B cell (primary cell): ENCODE measurements at regions not wholly inside any gene's neighbourhood (a gene's known extent, or its start where the extent isn't known, plus 50 kb on each side); places are given as distances from the start of the nearest gene placed in this dataset. TPM values are rescaled to one million over a fixed set of nuclear protein-coding genes. Genes with fewer than 3 reads are reported as not detected.

ENCODE experiments used
- ATAC-seq: fragments of 200-7000 bp; cut with Tn5 transposase; one replicate; pipeline ENCODE4 v1.10.0; 2021; ENCODE audit warnings: low read depth, mild to moderate bottlenecking, moderate number of reproducible peaks, moderate library complexity
- CTCF ChIA-PET: fragments of 350-600 bp; sonication (Branson Sonifier 250); formaldehyde crosslinking; loops from one replicate; lab custom pipeline; 2021; ENCODE audit warnings: antibody characterized with exemption, inconsistent platforms; lab: Charles Lee
- POLR2A ChIA-PET: fragments of 350-600 bp; sonication (Branson Sonifier 250); formaldehyde crosslinking; loops from one replicate; lab custom pipeline; 2021; ENCODE audit warnings: antibody characterized with exemption; lab: Charles Lee
- DNase-seq: peaks from one replicate; pipeline ENCODE4 v3.0.0; 2013
- H2AFZ ChIP-seq: 2 replicates; pipeline ENCODE4 v1.6.1; 2012; ENCODE audit warnings: mild to moderate bottlenecking, low read depth, low read length; ENCODE audit not compliant: insufficient read depth, poor library complexity, severe bottlenecking
- H3K27ac ChIP-seq, 2 donors: 1 replicate in 1 of 2; 2 replicates in 1 of 2; pipeline ENCODE4 v1.5.1; 2012 to 2013; ENCODE audit warnings: low read length in 2 of 2, mild to moderate bottlenecking in 2 of 2, moderate library complexity in 1 of 2
- H3K27me3 ChIP-seq, 4 experiments: fragments of 200-600 bp in 1 of 4; sonication (generic) in 1 of 4; replicated peaks in 1 of 4; 1 replicate in 2 of 4; 2 replicates in 2 of 4; pipeline versions ENCODE4 v1.6.1 to v1.7.0; 2013 to 2016; ENCODE audit warnings: low read length in 3 of 4, mild to moderate bottlenecking in 2 of 4, mixed read lengths in 1 of 4, moderate library complexity in 1 of 4; ENCODE audit not compliant: insufficient read depth in 4 of 4, control insufficient read depth in 3 of 4; ENCODE audit errors: control extremely low read depth in 1 of 4
- H3K36me3 ChIP-seq, 2 experiments: replicated peaks in 1 of 2; 1 replicate in 1 of 2; 2 replicates in 1 of 2; pipeline versions ENCODE4 v1.6.1 to v1.7.1; 2013; ENCODE audit warnings: low read length in 1 of 2; ENCODE audit not compliant: insufficient read depth in 2 of 2, control insufficient read depth in 1 of 2; ENCODE audit errors: control extremely low read depth in 1 of 2, extremely low read depth in 1 of 2
- H3K4me1 ChIP-seq, 2 donors: fragments of 200-600 bp in 1 of 2; sonication (generic) in 1 of 2; 1 replicate in 1 of 2; 2 replicates in 1 of 2; pipeline versions ENCODE4 v1.5.1 to v1.6.1; 2013 to 2017; ENCODE audit warnings: low read length in 2 of 2; ENCODE audit not compliant: control insufficient read depth in 2 of 2, insufficient read depth in 2 of 2
- H3K4me2 ChIP-seq: replicated peaks from 2 replicates; pipeline ENCODE3; 2012; ENCODE audit warnings: mild to moderate bottlenecking, low read depth, low read length; ENCODE audit not compliant: poor library complexity, severe bottlenecking
- H3K4me3 ChIP-seq, 5 experiments: fragments of 200-600 bp in 1 of 5; sonication (generic) in 1 of 5; 1 replicate in 3 of 5; 2 replicates in 2 of 5; pipeline versions ENCODE4 v1.5.1 to v1.7.0; 2011 to 2016; ENCODE audit warnings: low read length in 4 of 5, mild to moderate bottlenecking in 4 of 5, low read depth in 2 of 5, control low read depth in 1 of 5, moderate library complexity in 1 of 5; ENCODE audit not compliant: insufficient read depth in 1 of 5; ENCODE audit errors: control extremely low read depth in 1 of 5, extremely low read depth in 1 of 5
- H3K79me2 ChIP-seq: fragments of 200-600 bp; sonication (generic); one replicate; pipeline ENCODE4 v1.6.0; 2016; ENCODE audit warnings: low read length; ENCODE audit not compliant: control insufficient read depth, insufficient read depth
- H3K9ac ChIP-seq: fragments of 200-600 bp; sonication (generic); 2 replicates; pipeline ENCODE4 v1.6.1; 2017; ENCODE audit warnings: mild to moderate bottlenecking, low read length, moderate library complexity
- H3K9me3 ChIP-seq, 3 donors: one replicate each; pipeline versions ENCODE4 v1.6.1 to v1.7.1; 2013; ENCODE audit warnings: low read length in 2 of 3; ENCODE audit not compliant: control insufficient read depth in 2 of 3, insufficient read depth in 1 of 3; ENCODE audit errors: control extremely low read depth in 1 of 3
- H4K20me1 ChIP-seq: 2 replicates; pipeline ENCODE4 v1.6.0; 2012; ENCODE audit warnings: mild to moderate bottlenecking, low read length; ENCODE audit not compliant: insufficient read depth, control insufficient read depth, poor library complexity, severe bottlenecking
- H3K27ac Mint-ChIP-seq: one replicate; pipeline ENCODE4 v1.8.0; 2021; ENCODE audit warnings: mixed read lengths
- H3K27me3 Mint-ChIP-seq: one replicate; pipeline ENCODE4 v1.8.0; 2021; ENCODE audit warnings: mixed read lengths
- H3K4me1 Mint-ChIP-seq: one replicate; pipeline ENCODE4 v1.8.0; 2021; ENCODE audit warnings: mixed read lengths
- H3K4me3 Mint-ChIP-seq: one replicate; pipeline ENCODE4 v1.8.0; 2021; ENCODE audit warnings: mixed read lengths
- H3K9me3 Mint-ChIP-seq: one replicate; pipeline ENCODE4 v1.8.0; 2022; ENCODE audit warnings: mixed read lengths; ENCODE audit not compliant: insufficient read depth
- EZH2 ChIP-seq: IDR thresholded peaks from 2 replicates; pipeline ENCODE4 v1.6.1; 2012; ENCODE audit warnings: borderline replicate concordance, low read depth, mild to moderate bottlenecking, moderate library complexity, low read length; ENCODE audit not compliant: insufficient read depth, poor library complexity, severe bottlenecking
- WGBS: methylation state at CpG from one replicate; pipeline ENCODE4 v1.1.5; 2013; ENCODE audit warnings: missing lambda C conversion rate; ENCODE audit not compliant: insufficient coverage; 5-methylcytosine and 5-hydroxymethylcytosine counted together
- intact Hi-C: fragments of 100-400 bp; cut with micrococcal nuclease; formaldehyde crosslinking; loops from one replicate; pipeline ENCODE4 v1.10.0; 2022
- small RNA-seq: library from RNA; depleted of rRNA; stranded (forward); fragments of <200 nt; gene quantifications from one replicate; pipeline ENCODE3, GENCODE V24; 2012; ENCODE audit warnings: low replicate concordance, low read depth; ENCODE audit not compliant: insufficient read length
- TF ChIP-seq, protein P1 (sequence below): fragments of 200-600 bp; IDR thresholded peaks from one replicate; pipeline ENCODE4 v1.8.0; 2022; ENCODE audit warnings: antibody characterized with exemption, mild to moderate bottlenecking

DNA sequence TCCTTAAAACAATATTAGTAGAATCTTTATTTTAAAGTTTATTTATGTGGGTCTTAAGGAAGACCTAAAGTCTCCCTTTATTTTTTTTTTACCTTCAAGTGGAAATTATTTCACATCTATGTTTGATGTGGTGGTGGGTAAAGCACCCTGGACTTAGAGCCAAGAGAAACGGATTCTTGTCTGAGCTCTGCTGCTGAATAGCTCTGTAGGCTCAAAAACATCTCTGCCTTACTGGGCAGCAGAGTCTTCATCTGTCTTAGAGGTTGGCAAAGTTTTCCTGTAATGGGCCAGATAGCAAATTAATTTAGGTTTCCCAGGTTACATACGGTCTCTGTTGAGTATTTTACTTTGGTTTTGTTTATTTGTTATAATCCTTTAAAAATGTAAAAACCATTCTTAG is 136.5 kb downstream of the CEP135 start:
- POLR2A ChIA-PET: no interaction called here
- WGBS: 80% methylated on average over 1 of the region's 2 CpGs
- intact Hi-C loops: no loop called here

DNA sequence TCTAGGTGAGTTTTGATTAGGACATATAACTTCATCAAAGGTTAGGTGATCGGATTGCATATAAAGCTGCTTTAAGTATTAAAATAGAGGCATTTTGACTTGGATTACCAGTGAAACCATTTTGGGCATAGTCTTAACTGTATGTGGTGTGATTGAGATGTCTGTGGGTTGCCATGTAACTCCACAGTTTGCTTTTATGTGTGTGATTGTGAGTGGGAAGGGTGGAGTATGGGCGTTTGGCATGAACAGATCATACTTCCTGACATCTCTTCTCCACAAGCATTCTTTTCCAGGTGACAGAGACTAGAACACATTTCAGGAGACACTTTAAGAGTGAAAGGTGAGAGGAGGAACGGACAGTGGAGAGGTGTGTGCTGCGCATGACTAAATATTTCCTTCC is 136.1 kb downstream of the CEP135 start:
- TF ChIP-seq, protein P1, sequence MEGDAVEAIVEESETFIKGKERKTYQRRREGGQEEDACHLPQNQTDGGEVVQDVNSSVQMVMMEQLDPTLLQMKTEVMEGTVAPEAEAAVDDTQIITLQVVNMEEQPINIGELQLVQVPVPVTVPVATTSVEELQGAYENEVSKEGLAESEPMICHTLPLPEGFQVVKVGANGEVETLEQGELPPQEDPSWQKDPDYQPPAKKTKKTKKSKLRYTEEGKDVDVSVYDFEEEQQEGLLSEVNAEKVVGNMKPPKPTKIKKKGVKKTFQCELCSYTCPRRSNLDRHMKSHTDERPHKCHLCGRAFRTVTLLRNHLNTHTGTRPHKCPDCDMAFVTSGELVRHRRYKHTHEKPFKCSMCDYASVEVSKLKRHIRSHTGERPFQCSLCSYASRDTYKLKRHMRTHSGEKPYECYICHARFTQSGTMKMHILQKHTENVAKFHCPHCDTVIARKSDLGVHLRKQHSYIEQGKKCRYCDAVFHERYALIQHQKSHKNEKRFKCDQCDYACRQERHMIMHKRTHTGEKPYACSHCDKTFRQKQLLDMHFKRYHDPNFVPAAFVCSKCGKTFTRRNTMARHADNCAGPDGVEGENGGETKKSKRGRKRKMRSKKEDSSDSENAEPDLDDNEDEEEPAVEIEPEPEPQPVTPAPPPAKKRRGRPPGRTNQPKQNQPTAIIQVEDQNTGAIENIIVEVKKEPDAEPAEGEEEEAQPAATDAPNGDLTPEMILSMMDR: no peak
- no peak for TF ChIP-seq EZH2
- H3K4me1 ChIP-seq: no peaks in the 10 kb centered on the region

More for the DNA sequence above, 136.5 kb downstream of the CEP135 start:
- DNase-seq: no peak
- H3K4me3 ChIP-seq: no peak overlapping the region
- H4K20me1 ChIP-seq: no peaks in the 10 kb centered on the region
- H3K36me3 ChIP-seq: no peaks in the 10 kb centered on the region
- no peak overlapping the region for H3K4me3 Mint-ChIP-seq
- H3K9ac ChIP-seq: no peak overlapping the region
- H3K4me2 ChIP-seq: no peak overlapping the region
- no peaks in the 10 kb centered on the region for H3K9me3 Mint-ChIP-seq
- CTCF ChIA-PET: no interaction called here
- ATAC-seq: no peak
- no peaks in the 10 kb centered on the region for H3K27me3 Mint-ChIP-seq
- H3K9me3 ChIP-seq: no peaks in the 10 kb centered on the region
- H3K4me1 ChIP-seq: no peaks in the 10 kb centered on the region
- H3K27me3 ChIP-seq: no peaks in the 10 kb centered on the region
- H3K27ac Mint-ChIP-seq: no peak overlapping the region
- no peak overlapping the region for H3K27ac ChIP-seq
- no peaks in the 10 kb centered on the region for H3K79me2 ChIP-seq
- H3K4me1 Mint-ChIP-seq: peaks cover 3% of the 10 kb centered on the region
- no peak for TF ChIP-seq EZH2
- TF ChIP-seq, protein P1: no peak
- no peak overlapping the region for H2AFZ ChIP-seq

More for the DNA sequence above, 136.1 kb downstream of the CEP135 start:
- no peak for ATAC-seq
- no peak overlapping the region for H3K27ac Mint-ChIP-seq
- H3K9ac ChIP-seq: no peak overlapping the region
- 100% methylated on average over 1 of the region's 4 CpGs for WGBS
- no peak overlapping the region for H3K4me3 Mint-ChIP-seq
- H3K27ac ChIP-seq: no peak overlapping the region
- H3K4me3 ChIP-seq: no peak overlapping the region
- H4K20me1 ChIP-seq: no peaks in the 10 kb centered on the region
- intact Hi-C loops: no loop called here
- H3K9me3 Mint-ChIP-seq: no peaks in the 10 kb centered on the region
- H3K4me2 ChIP-seq: no peak overlapping the region
- POLR2A ChIA-PET: no interaction called here
- H2AFZ ChIP-seq: no peak overlapping the region
- no peaks in the 10 kb centered on the region for H3K36me3 ChIP-seq
- CTCF ChIA-PET: no interaction called here
- peaks cover 3% of the 10 kb centered on the region for H3K4me1 Mint-ChIP-seq
- H3K27me3 Mint-ChIP-seq: no peaks in the 10 kb centered on the region
- DNase-seq: no peak
- no peaks in the 10 kb centered on the region for H3K79me2 ChIP-seq
- H3K27me3 ChIP-seq: no peaks in the 10 kb centered on the region
- no peaks in the 10 kb centered on the region for H3K9me3 ChIP-seq

Small RNA genes lying in the stretch of these regions (small RNA-seq; reads per million reads assigned to genes)
- gene RNA5SP161: not detected
